Transverse colon (tissue), 4 donors: ENCODE measurements at regions not wholly inside any gene's neighbourhood (a gene's known extent, or its start where the extent isn't known, plus 50 kb on each side); places are given as distances from the start of the nearest gene placed in this dataset.
A peak's percentile ranks its signal among the peaks of the same experiment; 100 is the strongest.

Experiments
- DNase-seq: peaks from one replicate; pipeline ENCODE4 v3.0.0-alpha.2; 2019
- H3K27ac ChIP-seq, 4 donors: fragments of 200-600 bp; sonication (generic); 2 replicates each; pipeline ENCODE4 v1.5.1; 2016 to 2018; ENCODE audit warnings: inconsistent platforms in 4 of 4
- H3K27me3 ChIP-seq: fragments of 200-600 bp; sonication (generic); 2 replicates; pipeline ENCODE4 v1.5.1; 2017; ENCODE audit warnings: inconsistent platforms
- H3K36me3 ChIP-seq, 4 donors: fragments of 200-600 bp; sonication (generic); 2 replicates each; pipeline ENCODE4 v1.5.1; 2017 to 2019; ENCODE audit warnings: inconsistent platforms in 4 of 4
- H3K4me1 ChIP-seq, 4 donors: fragments of 200-600 bp; sonication (generic); 2 replicates each; pipeline ENCODE4 v1.5.1; 2017 to 2020; ENCODE audit warnings: inconsistent platforms in 4 of 4
- H3K4me3 ChIP-seq, 4 donors: fragments of 200-600 bp; sonication (generic); 1 replicate in 1 of 4; 2 replicates in 3 of 4; pipeline versions ENCODE4 v1.5.1 to v1.6.1; 2017 to 2019; ENCODE audit warnings: inconsistent platforms in 4 of 4
- H3K9me3 ChIP-seq, 2 donors: fragments of 200-600 bp; sonication (generic); 2 replicates each; pipeline ENCODE4 v1.5.1; 2017 to 2019; ENCODE audit warnings: inconsistent platforms in 2 of 2
- EP300 ChIP-seq: sonication (generic); formaldehyde crosslinking; IDR thresholded peaks from one replicate; pipeline ENCODE4 v1.6.1; 2017; ENCODE audit warnings: antibody characterized with exemption, low read depth
- POLR2A ChIP-seq: fragments of 450-650 bp; IDR thresholded peaks from one replicate; pipeline ENCODE4 v1.6.1; 2016; ENCODE audit warnings: antibody characterized with exemption, mild to moderate bottlenecking, moderate library complexity
- POLR2AphosphoS5 ChIP-seq, 3 donors: sonication (generic); formaldehyde crosslinking; IDR thresholded peaks; one replicate each; pipeline ENCODE4 v1.6.1; 2016; ENCODE audit warnings: antibody characterized with exemption in 3 of 3
- WGBS, 2 donors: methylation state at CpG; one replicate each; pipeline ENCODE4 v1.1.5; 2018; ENCODE audit warnings: low coverage in 1 of 2; 5-methylcytosine and 5-hydroxymethylcytosine counted together
- in situ Hi-C, 4 donors: fragments of 200-750 bp; cut with MboI; loops; one replicate each; pipeline versions ENCODE4 v1.15.0 to v1.15.1; 2017; ENCODE audit warnings: low sequenced_read_pairs in 3 of 4, low pct_ligation_motif_present in 1 of 4, low pct_unique_long_range_greater_than_20kb in 1 of 4
- intact Hi-C: fragments of 100-400 bp; cut with DNase I; formaldehyde crosslinking; loops from one replicate; pipeline ENCODE4 v1.15.1; 2023; ENCODE audit warnings: low total_unique reads
- TF ChIP-seq, protein P1 (sequence below), 5 experiments: fragments of 200-600 bp in 3 of 5; fragments of 450-650 bp in 2 of 5; sonication (generic) in 3 of 5; IDR thresholded peaks; 1 replicate in 2 of 5; 2 replicates in 3 of 5; pipeline ENCODE4 v1.5.1; 2016 to 2017; ENCODE audit warnings: antibody characterized with exemption in 5 of 5, inconsistent platforms in 3 of 5, mild to moderate bottlenecking in 2 of 5, moderate library complexity in 1 of 5

DNA sequence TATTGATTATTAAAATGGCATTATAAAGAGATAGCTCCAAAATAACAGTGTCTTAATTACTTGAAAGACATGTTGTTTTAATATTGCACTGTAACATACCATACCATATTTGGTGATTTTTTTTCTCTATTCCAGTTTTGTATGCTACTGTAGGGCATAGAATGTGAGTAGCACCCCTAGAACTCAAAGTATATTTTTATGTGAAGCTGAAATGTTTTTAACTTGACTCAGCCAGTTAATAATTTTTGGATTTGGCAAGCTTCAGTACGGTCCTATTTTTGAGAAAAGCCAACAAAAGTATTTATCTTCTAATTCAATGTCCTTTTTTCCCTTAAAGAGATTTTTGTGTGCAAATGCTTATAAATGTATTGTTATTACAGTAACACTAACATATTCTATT lies 593.8 kb downstream of the USP25 start:
- TF ChIP-seq EP300 (no peak), POLR2AphosphoS5 (IDR thresholded peaks at IDR 0.05) (no peak)
- no peaks in the 10 kb centered on the region for H3K4me1 ChIP-seq
- in situ Hi-C loops = no loop called here
- intact Hi-C loops = no loop called here
- no peaks in the 10 kb centered on the region for H3K9me3 ChIP-seq
- DNase-seq = no peak
- H3K36me3 ChIP-seq = no peaks in the 10 kb centered on the region
- 56 to 70% methylated on average over 1 of the region's 1 CpG for WGBS, 2 donors
- H3K4me3 ChIP-seq = no peak overlapping the region
- H3K27me3 ChIP-seq = no peaks in the 10 kb centered on the region
- H3K27ac ChIP-seq = no peak overlapping the region

DNA sequence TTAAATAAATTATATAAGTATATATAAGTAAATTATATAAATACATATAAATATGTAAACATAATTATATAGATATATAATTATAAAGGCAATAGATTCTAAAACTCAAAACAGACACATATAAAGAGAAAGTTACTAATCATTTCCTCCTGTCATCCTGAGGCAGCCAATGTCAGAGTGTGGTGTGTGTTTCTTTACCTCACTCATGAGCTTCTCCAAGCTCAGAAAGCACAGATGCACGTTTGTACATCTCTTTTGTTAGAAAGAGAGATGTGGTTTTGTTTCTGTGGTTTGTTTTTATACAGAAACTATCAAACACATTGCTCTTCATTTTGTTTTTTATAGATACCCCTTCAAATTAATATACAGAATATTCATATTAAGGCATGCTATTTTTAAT lies 594.8 kb downstream of the USP25 start:
- 28 to 38% methylated on average over 1 of the region's 1 CpG for WGBS, 2 donors
- no peaks in the 10 kb centered on the region for H3K36me3 ChIP-seq
- no peaks in the 10 kb centered on the region for H3K4me1 ChIP-seq
- no peak for TF ChIP-seq EP300
- TF ChIP-seq, protein P1, sequence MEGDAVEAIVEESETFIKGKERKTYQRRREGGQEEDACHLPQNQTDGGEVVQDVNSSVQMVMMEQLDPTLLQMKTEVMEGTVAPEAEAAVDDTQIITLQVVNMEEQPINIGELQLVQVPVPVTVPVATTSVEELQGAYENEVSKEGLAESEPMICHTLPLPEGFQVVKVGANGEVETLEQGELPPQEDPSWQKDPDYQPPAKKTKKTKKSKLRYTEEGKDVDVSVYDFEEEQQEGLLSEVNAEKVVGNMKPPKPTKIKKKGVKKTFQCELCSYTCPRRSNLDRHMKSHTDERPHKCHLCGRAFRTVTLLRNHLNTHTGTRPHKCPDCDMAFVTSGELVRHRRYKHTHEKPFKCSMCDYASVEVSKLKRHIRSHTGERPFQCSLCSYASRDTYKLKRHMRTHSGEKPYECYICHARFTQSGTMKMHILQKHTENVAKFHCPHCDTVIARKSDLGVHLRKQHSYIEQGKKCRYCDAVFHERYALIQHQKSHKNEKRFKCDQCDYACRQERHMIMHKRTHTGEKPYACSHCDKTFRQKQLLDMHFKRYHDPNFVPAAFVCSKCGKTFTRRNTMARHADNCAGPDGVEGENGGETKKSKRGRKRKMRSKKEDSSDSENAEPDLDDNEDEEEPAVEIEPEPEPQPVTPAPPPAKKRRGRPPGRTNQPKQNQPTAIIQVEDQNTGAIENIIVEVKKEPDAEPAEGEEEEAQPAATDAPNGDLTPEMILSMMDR (IDR thresholded peaks at IDR 0.05) = no peak
- TF ChIP-seq POLR2A = no peak
- no peak for TF ChIP-seq POLR2AphosphoS5 (IDR thresholded peaks at IDR 0.05)
- no peak overlapping the region for H3K27ac ChIP-seq
- H3K4me3 ChIP-seq = no peak overlapping the region
- no peaks in the 10 kb centered on the region for H3K27me3 ChIP-seq
- DNase-seq = no peak
- in situ Hi-C loops (loop anchor here in 2 of 4 donors (25.0 kb wide), 1 partner anchor 237 kb away; no protein-coding TSS in a partner anchor), intact Hi-C loops (no loop called here)
- no peaks in the 10 kb centered on the region for H3K9me3 ChIP-seq

DNA sequence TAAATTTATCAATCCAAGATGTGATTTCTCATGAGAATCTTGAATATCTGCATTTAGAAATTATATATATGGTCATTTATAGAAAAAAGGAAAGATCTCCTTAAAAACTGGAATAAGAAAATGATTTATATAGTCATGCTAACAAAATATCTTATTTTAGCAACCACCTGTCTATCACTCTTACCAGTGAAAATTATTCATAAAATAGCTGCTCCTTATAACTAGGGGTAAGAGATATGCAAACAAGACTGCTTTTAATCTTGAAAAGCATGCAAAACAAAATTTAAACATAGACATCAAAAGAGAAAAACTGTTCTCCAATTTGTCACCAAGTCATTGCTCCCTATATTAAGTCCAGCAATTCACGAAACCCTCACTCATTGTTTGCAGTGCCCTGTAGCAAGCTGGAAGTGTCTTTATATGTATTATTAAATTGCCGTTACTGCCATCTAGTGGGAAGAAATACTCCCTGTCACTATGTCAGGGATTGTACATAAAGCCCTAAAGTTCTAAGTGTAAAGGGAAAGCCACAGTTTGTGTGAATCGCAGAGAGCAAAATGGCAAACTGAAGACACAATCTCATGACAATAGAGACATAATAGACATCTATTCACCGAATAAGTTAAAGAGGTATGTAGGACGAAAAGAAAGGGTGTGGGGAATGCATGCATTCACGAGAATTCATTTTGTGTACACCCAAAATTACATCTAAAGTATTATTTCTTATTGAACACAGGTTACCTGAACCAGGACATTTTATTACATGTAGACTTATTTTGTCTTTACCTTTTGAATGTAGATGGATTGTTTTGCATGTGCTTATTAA lies 600.5 kb downstream of the USP25 start:
- WGBS, 2 donors = 36% methylated on average over 5 to 6 of the region's 6 CpGs
- in situ Hi-C loops (loop anchor here in 2 of 4 donors (25.0 kb wide), 1 partner anchor 243 kb away; no protein-coding TSS in a partner anchor), intact Hi-C loops (no loop called here)
- no peaks in the 10 kb centered on the region for H3K9me3 ChIP-seq
- no peaks in the 10 kb centered on the region for H3K27me3 ChIP-seq
- H3K36me3 ChIP-seq = no peaks in the 10 kb centered on the region
- no peaks in the 10 kb centered on the region for H3K4me1 ChIP-seq
- TF ChIP-seq, protein P1 (IDR thresholded peaks at IDR 0.05) = peak; percentile 31 to 68 (median 54)
- no peak for TF ChIP-seq EP300
- no peak overlapping the region for H3K4me3 ChIP-seq
- H3K27ac ChIP-seq = no peak overlapping the region
- no peak for DNase-seq

DNA sequence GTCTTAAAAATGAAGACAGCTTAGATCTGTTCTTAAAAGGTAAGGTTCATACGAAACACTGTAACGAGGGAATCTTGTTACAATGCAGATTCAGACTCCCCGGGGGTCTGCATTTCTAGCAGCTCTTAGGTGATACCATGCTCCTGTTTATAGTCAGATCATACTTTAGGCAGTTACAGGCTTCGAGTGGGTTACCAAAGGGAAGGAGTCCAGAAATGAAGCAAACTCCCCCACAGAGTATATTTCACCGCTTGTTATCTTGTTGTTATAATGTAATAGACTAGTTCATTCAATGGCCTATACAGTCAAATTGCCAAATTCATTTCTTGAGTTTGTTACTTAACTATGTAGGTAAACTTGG lies 601.1 kb downstream of the USP25 start:
- TF ChIP-seq EP300 (no peak), POLR2A (no peak), POLR2AphosphoS5 (IDR thresholded peaks at IDR 0.05) (no peak)
- TF ChIP-seq, protein P1 (IDR thresholded peaks at IDR 0.05) = no peak
- Histone ChIP-seq H3K4me1 (no peaks in the 10 kb centered on the region), H3K36me3 (no peaks in the 10 kb centered on the region), H3K4me3 (no peak overlapping the region), H3K9me3 (no peaks in the 10 kb centered on the region), H3K27ac (no peak overlapping the region), H3K27me3 (no peaks in the 10 kb centered on the region)
- WGBS, 2 donors = 68 to 77% methylated on average over 3 to 5 of the region's 5 CpGs
- in situ Hi-C loops = loop anchor here in 2 of 4 donors (25.0 kb wide), 1 partner anchor 244 kb away; no protein-coding TSS in a partner anchor
- DNase-seq = no peak
- intact Hi-C loops = no loop called here

DNA sequence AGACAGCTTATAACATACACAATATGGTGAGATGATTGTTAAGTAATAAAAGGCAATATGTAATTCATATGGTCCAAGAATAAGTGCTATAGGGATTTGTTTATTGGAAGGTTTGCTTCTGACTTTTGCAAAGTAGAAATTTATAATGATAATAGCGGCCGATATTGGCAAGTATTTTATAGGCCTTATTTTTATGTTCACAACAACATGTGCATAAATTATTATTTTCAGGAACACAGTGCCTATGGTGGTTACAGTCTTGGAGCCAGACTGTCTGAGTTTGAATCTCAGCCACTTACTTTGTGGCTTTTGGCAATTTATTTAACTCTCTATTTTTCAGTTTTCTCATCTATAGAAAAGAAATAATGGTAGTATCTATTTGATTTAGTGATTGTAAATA lies 607.5 kb downstream of the USP25 start:
- WGBS, 2 donors = 88 to 93% methylated on average over 2 of the region's 2 CpGs
- no peak overlapping the region for H3K4me3 ChIP-seq
- TF ChIP-seq POLR2AphosphoS5 (IDR thresholded peaks at IDR 0.05) (no peak), POLR2A (no peak), EP300 (no peak)
- TF ChIP-seq, protein P1 (IDR thresholded peaks at IDR 0.05) = no peak
- in situ Hi-C loops (loop anchor here in 2 of 4 donors (25.0 kb wide), 1 partner anchor 250 kb away; no protein-coding TSS in a partner anchor), intact Hi-C loops (no loop called here)
- no peaks in the 10 kb centered on the region for H3K36me3 ChIP-seq
- H3K27me3 ChIP-seq = no peaks in the 10 kb centered on the region
- H3K27ac ChIP-seq = no peak overlapping the region
- no peaks in the 10 kb centered on the region for H3K4me1 ChIP-seq
- no peak for DNase-seq
- H3K9me3 ChIP-seq = no peaks in the 10 kb centered on the region
